ENCODE measurements at regions not wholly inside any gene's neighbourhood (a gene's known extent, or its start where the extent isn't known, plus 50 kb on each side); places are given as distances from the start of the nearest gene placed in this dataset.

DNA sequence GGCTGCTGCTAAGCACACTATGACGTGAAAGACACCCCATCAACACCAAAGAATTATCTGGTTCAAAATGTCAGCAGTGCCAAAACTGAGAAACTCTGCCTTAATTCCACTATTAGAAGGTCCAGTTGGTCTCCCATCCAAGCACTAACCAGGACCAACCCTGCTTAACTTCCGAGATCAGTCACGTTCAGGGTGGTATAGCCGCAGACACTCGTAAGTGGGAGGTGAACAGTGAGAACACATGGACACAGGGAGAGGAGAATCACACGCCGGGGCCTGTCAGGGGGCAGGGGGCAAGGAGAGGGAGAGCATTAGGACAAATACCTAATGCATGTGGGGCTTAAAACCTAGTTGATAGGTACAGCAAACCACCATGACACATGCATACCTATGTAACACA is 83.4 kb downstream of the C13orf42 start:
- CTCF ChIA-PET = no interaction called here

GRCh38 chr13:51026016-51026415 is 85.1 kb downstream of the C13orf42 start:
- no peaks in the 10 kb centered on the region for H3K9me3 ChIP-seq
- H3K36me3 ChIP-seq (ENCODE audit: control insufficient read depth, insufficient read depth, low read length) = no peaks in the 10 kb centered on the region; the same call in 1 of the 2 replicates
- H3K27me3 ChIP-seq (replicated peaks; ENCODE audit: control insufficient read depth, insufficient read depth, low read length) = no peaks in the 10 kb centered on the region
- ChIA-PET POLR2A (no interaction called here), CTCF (no interaction called here)
- no peaks in the 10 kb centered on the region for H3K36me3 Mint-ChIP-seq (ENCODE audit: insufficient read depth, unreplicated experiment)
- no peaks in the 10 kb centered on the region for H3K4me1 Mint-ChIP-seq (ENCODE audit: low read depth, unreplicated experiment)
- no peaks in the 10 kb centered on the region for H3K4me1 ChIP-seq
- intact Hi-C loops (cut with micrococcal nuclease; ENCODE audit: unreplicated experiment) = no loop called here
- no peaks in the 10 kb centered on the region for H3K9me3 Mint-ChIP-seq (ENCODE audit: unreplicated experiment)
- TF ChIP-seq, protein P1, sequence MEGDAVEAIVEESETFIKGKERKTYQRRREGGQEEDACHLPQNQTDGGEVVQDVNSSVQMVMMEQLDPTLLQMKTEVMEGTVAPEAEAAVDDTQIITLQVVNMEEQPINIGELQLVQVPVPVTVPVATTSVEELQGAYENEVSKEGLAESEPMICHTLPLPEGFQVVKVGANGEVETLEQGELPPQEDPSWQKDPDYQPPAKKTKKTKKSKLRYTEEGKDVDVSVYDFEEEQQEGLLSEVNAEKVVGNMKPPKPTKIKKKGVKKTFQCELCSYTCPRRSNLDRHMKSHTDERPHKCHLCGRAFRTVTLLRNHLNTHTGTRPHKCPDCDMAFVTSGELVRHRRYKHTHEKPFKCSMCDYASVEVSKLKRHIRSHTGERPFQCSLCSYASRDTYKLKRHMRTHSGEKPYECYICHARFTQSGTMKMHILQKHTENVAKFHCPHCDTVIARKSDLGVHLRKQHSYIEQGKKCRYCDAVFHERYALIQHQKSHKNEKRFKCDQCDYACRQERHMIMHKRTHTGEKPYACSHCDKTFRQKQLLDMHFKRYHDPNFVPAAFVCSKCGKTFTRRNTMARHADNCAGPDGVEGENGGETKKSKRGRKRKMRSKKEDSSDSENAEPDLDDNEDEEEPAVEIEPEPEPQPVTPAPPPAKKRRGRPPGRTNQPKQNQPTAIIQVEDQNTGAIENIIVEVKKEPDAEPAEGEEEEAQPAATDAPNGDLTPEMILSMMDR (IDR thresholded peaks at IDR 0.05; ENCODE audit: insufficient read depth in 1 of 2, low read depth in 1 of 2, low read length in 1 of 2, severe bottlenecking in 1 of 2, unreplicated experiment in 1 of 2) = no peak
- H3K4me3 Mint-ChIP-seq (ENCODE audit: unreplicated experiment) = no peak overlapping the region
- no peak overlapping the region for H3K4me3 ChIP-seq (ENCODE audit: low read depth, low read length)
- H3K27me3 Mint-ChIP-seq (ENCODE audit: insufficient read depth, unreplicated experiment) = no peaks in the 10 kb centered on the region
- no TSS peak for BruUV-seq (replicated peaks)
- no peak for DNase-seq
- H3K27ac Mint-ChIP-seq (ENCODE audit: unreplicated experiment) = no peak overlapping the region

More for the DNA sequence above, 83.4 kb downstream of the C13orf42 start:
- H3K27me3 ChIP-seq (replicated peaks; ENCODE audit: control insufficient read depth, insufficient read depth, low read length) = no peaks in the 10 kb centered on the region
- no peak overlapping the region for H3K27ac Mint-ChIP-seq (ENCODE audit: unreplicated experiment)
- intact Hi-C loops (cut with micrococcal nuclease; ENCODE audit: unreplicated experiment) = no loop called here
- no peak overlapping the region for H3K4me3 ChIP-seq (ENCODE audit: low read depth, low read length)
- BruUV-seq (replicated peaks) = no TSS peak
- POLR2A ChIA-PET = no interaction called here
- TF ChIP-seq, protein P1 (IDR thresholded peaks at IDR 0.05; ENCODE audit: insufficient read depth in 1 of 2, low read depth in 1 of 2, low read length in 1 of 2, severe bottlenecking in 1 of 2, unreplicated experiment in 1 of 2) = no peak
- no peak for DNase-seq
- no peaks in the 10 kb centered on the region for H3K4me1 Mint-ChIP-seq (ENCODE audit: low read depth, unreplicated experiment)
- H3K27me3 Mint-ChIP-seq (ENCODE audit: insufficient read depth, unreplicated experiment) = no peaks in the 10 kb centered on the region
- H3K36me3 ChIP-seq (ENCODE audit: control insufficient read depth, insufficient read depth, low read length) = no peaks in the 10 kb centered on the region; the same call in 1 of the 2 replicates
- H3K9me3 Mint-ChIP-seq (ENCODE audit: unreplicated experiment) = no peaks in the 10 kb centered on the region
- no peaks in the 10 kb centered on the region for H3K9me3 ChIP-seq
- H3K4me3 Mint-ChIP-seq (ENCODE audit: unreplicated experiment) = no peak overlapping the region
- H3K36me3 Mint-ChIP-seq (ENCODE audit: insufficient read depth, unreplicated experiment) = no peaks in the 10 kb centered on the region
- H3K4me1 ChIP-seq = no peaks in the 10 kb centered on the region

GRCh38 chr13:51025245-51025905 is 85.7 kb downstream of the C13orf42 start:
- Mint-ChIP-seq H3K27me3 (ENCODE audit: insufficient read depth, unreplicated experiment) (no peaks in the 10 kb centered on the region), H3K4me3 (ENCODE audit: unreplicated experiment) (no peak overlapping the region), H3K4me1 (ENCODE audit: low read depth, unreplicated experiment) (no peaks in the 10 kb centered on the region), H3K36me3 (ENCODE audit: insufficient read depth, unreplicated experiment) (no peaks in the 10 kb centered on the region), H3K27ac (ENCODE audit: unreplicated experiment) (no peak overlapping the region), H3K9me3 (ENCODE audit: unreplicated experiment) (no peaks in the 10 kb centered on the region)
- Histone ChIP-seq H3K4me3 (ENCODE audit: low read depth, low read length) (no peak overlapping the region), H3K36me3 (ENCODE audit: control insufficient read depth, insufficient read depth, low read length) (no peaks in the 10 kb centered on the region; the same call in 1 of the 2 replicates), H3K27me3 (replicated peaks; ENCODE audit: control insufficient read depth, insufficient read depth, low read length) (no peaks in the 10 kb centered on the region), H3K4me1 (no peaks in the 10 kb centered on the region), H3K9me3 (no peaks in the 10 kb centered on the region)
- no peak for DNase-seq
- BruUV-seq (replicated peaks) = no TSS peak
- ChIA-PET POLR2A (no interaction called here), CTCF (no interaction called here)
- TF ChIP-seq, protein P1 (IDR thresholded peaks at IDR 0.05; ENCODE audit: insufficient read depth in 1 of 2, low read depth in 1 of 2, low read length in 1 of 2, severe bottlenecking in 1 of 2, unreplicated experiment in 1 of 2) = no peak
- intact Hi-C loops (cut with micrococcal nuclease; ENCODE audit: unreplicated experiment) = no loop called here

All from Caco-2 (cell line).